ENCODE measurements at regions not wholly inside any gene's neighbourhood (a gene's known extent, or its start where the extent isn't known, plus 50 kb on each side); places are given as distances from the start of the nearest gene placed in this dataset.

- DNase-seq: no peak
Measured at GRCh38 chr6:90401933-90402830, 105.5 kb upstream of the BACH2 start.

- no peak for DNase-seq
Measured at GRCh38 chr6:90399970-90400369, 103.3 kb upstream of the BACH2 start.

GRCh38 chr6:90397929-90398674 is 101.5 kb upstream of the BACH2 start:
- DNase-seq: no peak

GRCh38 chr6:90397047-90397446 is 100.4 kb upstream of the BACH2 start:
- no peak for DNase-seq

GRCh38 chr6:90393232-90393884 is 96.7 kb upstream of the BACH2 start:
- no peak for DNase-seq

- DNase-seq: no peak
Measured at GRCh38 chr6:90390379-90390778, 93.7 kb upstream of the BACH2 start.

- DNase-seq: no peak
Measured at GRCh38 chr6:90388395-90388794, 91.8 kb upstream of the BACH2 start.

- no peak for DNase-seq
Measured at GRCh38 chr6:90387826-90388225, 91.2 kb upstream of the BACH2 start.

GRCh38 chr6:90387383-90387775 is 90.7 kb upstream of the BACH2 start:
- no peak for DNase-seq

- no peak for DNase-seq
Measured at GRCh38 chr6:90386399-90387382, 90.0 kb upstream of the BACH2 start.

- no peak for DNase-seq
Measured at GRCh38 chr6:90385759-90386313, 89.2 kb upstream of the BACH2 start.

- no peak for DNase-seq
Measured at GRCh38 chr6:90384720-90385119, 88.1 kb upstream of the BACH2 start.

- DNase-seq: no peak
Measured at GRCh38 chr6:90383196-90383822, 86.7 kb upstream of the BACH2 start.

GRCh38 chr6:90382760-90383159 is 86.1 kb upstream of the BACH2 start:
- no peak for DNase-seq

GRCh38 chr6:90375681-90376439 is 79.2 kb upstream of the BACH2 start:
- DNase-seq: no peak

- no peak for DNase-seq
Measured at GRCh38 chr6:90374201-90374600, 77.6 kb upstream of the BACH2 start.

- DNase-seq: no peak
Measured at GRCh38 chr6:90372885-90373284, 76.2 kb upstream of the BACH2 start.

GRCh38 chr6:90372450-90372849 is 75.8 kb upstream of the BACH2 start:
- DNase-seq: no peak

- no peak for DNase-seq
Measured at GRCh38 chr6:90370493-90370959, 73.9 kb upstream of the BACH2 start.

- DNase-seq: no peak
Measured at GRCh38 chr6:90369651-90370050, 73.0 kb upstream of the BACH2 start.

Data from SIG-M5 (cell line).